Fibroblast of skin of back (primary cell): ENCODE measurements at regions not wholly inside any gene's neighbourhood (a gene's known extent, or its start where the extent isn't known, plus 50 kb on each side); places are given as distances from the start of the nearest gene placed in this dataset.
A peak's percentile ranks its signal among the peaks of the same experiment; 100 is the strongest.

Experiments used
- DNase-seq: peaks from one replicate; pipeline ENCODE4 v3.0.0-alpha.2; 2013

- no peak for DNase-seq
Observed at GRCh38 chr1:221636096-221636495, 105.8 kb downstream of the DUSP10 start.

GRCh38 chr1:221636967-221637366 is 104.9 kb downstream of the DUSP10 start:
- DNase-seq: no peak

DNA sequence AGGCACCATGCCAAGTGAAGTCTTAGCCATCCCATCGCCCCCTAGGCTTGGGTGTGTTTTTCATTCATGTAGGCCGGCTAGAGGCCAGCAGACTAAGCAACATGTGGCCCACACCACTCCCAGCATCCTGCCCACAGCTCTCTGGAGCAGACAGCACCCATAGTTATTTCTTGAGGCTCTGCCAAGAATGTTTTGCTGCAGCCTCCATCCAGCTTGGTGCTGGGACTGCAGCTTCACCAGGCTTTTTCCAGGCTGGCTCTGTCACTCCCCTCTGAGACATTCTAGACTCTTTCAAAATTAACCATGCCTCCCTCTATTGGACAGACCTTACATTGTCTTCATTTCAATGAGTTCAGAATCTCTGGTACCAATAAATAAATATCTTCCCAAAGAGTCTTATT is 104.2 kb downstream of the DUSP10 start:
- DNase-seq: peak; percentile 64

- DNase-seq: no peak
Observed at GRCh38 chr1:221638595-221638994, 103.3 kb downstream of the DUSP10 start.

GRCh38 chr1:221641811-221642210 is 100.1 kb downstream of the DUSP10 start:
- DNase-seq: no peak

GRCh38 chr1:221643404-221644144 is 98.3 kb downstream of the DUSP10 start:
- DNase-seq: no peak

- DNase-seq: no peak
Observed at GRCh38 chr1:221644145-221644448, 97.8 kb downstream of the DUSP10 start.

DNA sequence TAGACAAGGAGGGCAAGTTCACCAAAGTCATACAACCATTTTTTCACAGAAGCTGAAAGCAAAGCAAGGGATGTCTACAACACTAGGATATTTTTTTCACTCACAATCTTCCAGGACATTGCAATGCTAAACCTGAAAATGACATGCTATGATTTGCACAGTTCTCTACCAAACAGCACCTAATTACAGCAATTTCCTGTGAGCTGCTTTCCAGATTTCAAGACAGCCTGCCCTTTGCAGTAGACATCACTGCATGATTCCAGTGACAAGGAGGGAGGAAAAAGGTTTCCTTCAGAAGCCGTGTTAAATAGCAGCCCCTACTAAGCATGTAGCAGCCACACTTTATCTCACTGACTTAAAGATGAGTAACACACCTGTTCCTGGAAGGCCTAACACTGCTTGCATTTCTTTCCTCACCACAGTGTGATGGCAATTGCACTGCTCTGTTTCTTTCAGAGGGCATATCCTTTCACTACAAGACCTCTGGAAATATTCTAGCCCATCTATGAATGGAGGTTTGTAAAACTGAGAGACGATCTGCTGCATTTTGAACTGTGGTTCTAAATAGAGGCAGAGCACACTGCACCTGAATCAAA is 97.1 kb downstream of the DUSP10 start:
- DNase-seq: no peak

- no peak for DNase-seq
Observed at GRCh38 chr1:221648201-221648600, 93.7 kb downstream of the DUSP10 start.
